ENCODE measurements at regions not wholly inside any gene's neighbourhood (a gene's known extent, or its start where the extent isn't known, plus 50 kb on each side); places are given as distances from the start of the nearest gene placed in this dataset.

GRCh38 chr12:111046896-111047295 is 126.5 kb upstream of the MYL2 start:
- TF ChIP-seq ZNF274 (IDR thresholded peaks at IDR 0.05; ENCODE audit: low read depth, low read length) (no peak), YY1 (IDR thresholded peaks at IDR 0.05; ENCODE audit: insufficient read depth, insufficient read length) (no peak), SUZ12 (IDR thresholded peaks at IDR 0.05; ENCODE audit: extremely low read depth, insufficient read depth, insufficient read length) (no peak)
